HG03095 (cell line): ENCODE measurements at regions not wholly inside any gene's neighbourhood (a gene's known extent, or its start where the extent isn't known, plus 50 kb on each side); places are given as distances from the start of the nearest gene placed in this dataset.

Experiments
- ATAC-seq: cut with Tn5 transposase; IDR thresholded peaks from one replicate; pipeline ENCODE4 v1.9.1; 2021; ENCODE audit warnings: moderate library complexity; ENCODE audit not compliant: unreplicated experiment

DNA sequence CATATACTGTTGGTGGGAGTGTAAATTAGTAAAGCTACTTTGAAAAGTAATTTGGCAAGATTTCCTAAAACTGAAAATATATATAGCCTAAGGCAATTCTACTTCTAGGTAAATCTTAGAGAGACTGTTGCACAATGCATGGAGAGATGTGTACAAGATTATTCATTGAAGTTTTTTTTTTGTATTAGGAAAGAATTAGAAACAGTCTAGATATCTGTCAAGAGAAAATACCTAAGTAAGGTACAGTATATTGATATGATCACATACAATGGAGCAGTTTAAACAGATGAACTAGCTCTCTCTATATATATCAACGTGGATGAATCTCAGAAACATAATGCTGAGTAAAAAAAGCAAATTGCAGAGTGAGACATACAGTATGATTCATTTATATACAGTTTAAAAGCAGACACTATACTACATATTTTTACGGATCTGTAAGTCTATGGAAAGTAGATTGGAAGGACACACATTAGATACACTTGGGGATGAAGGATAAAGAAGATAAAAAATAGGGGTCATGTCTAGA lies 59.3 kb upstream of the ACVR1 start:
- no peak for ATAC-seq

DNA sequence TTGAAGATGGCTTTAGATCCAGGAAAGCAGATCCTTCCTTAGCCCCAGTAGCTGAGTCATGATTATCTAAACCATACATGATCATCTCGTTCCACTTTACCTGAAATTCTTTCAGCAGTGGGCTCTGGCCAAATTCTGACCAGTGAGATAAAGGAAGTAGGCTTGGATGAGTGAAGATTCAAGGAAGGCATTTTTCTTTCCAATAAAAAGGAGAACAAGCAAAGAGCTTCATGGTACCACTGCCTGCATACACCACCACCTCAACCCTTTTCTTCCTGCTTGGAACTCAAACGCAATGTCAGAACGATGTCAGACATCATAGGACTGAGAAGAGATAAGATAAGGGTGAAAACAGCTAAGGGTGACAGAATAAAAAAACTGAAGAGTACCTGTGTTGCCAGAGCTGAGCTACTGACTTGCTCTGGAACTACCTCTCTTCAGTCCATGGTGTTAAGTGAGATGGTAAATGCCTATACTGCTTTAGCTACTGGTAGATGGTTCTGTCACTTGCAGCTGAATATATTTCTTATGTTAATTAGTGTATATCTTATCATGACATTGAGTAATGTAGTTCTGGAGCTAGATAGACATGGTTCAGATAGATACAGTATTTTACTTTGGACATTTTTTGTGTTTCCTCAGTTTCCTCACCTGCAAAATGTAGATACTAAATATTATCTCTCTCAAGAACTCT lies 58.7 kb upstream of the ACVR1 start:
- no peak for ATAC-seq

DNA sequence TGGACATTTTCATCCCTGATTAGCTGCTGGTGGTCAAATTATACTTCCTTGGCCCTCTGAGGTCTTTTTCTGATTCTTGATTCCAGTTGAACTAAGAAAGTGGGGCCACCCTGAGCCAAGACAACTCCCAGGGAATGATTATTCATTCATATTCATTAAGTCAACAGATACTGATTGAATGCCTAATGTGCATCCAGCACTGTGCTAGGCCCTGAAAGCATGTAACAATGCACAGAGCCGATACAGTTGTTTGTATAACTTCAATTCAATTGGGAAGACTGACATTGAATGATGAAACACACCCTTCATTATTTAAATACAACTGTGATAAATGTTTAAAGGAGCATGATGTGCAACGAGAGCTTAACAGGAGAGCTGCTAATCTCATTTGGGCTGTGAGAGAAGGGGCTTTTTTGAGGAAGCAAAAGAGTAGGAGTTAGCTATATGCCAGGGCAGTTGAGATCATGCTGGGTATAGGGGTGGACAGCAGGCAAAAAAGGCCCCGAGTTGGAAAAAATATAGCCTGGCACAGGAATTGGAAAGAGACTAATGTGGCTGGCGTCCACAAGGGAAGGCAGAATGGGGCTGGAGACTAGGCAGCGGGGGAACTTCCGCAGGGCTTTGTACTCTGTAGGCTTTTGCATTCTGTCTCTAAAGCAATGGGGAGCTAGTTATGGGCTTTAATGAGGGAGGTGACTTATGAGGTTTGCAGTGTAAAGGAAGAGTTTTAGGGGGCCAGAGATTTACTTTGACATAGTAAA lies 57.2 kb upstream of the ACVR1 start:
- ATAC-seq: no peak

DNA sequence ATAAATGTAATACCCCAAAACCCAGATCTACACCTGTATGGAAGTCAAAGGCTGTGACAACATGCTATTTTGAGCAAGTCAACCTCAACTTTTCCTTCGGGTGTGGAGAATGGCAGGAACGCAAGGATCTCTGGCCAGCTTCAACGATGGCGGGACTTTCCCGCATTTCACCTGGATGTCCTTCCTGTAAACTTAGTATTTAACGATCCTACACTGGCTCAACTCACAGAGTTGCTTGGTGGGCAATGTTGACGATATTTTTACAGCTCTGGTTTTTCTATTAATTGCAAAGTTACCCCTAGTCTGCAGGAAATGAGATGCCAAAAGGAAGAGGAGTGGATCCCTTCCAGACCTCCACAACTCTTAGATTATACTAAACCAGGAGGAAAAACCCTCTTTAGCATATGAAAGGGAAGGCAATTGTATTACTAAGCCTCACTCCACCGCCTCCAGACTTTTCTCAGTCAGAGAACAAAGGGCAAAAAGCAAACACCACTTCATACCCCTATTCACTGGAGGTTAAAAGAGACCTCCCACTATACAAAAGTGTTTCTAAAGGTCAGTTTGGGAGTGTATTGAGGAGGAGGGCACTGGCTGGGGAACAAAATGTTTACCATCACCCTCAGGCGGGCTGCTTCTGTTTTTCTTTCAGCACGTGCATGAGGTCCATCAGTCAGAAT lies 56.5 kb upstream of the ACVR1 start:
- ATAC-seq: no peak

DNA sequence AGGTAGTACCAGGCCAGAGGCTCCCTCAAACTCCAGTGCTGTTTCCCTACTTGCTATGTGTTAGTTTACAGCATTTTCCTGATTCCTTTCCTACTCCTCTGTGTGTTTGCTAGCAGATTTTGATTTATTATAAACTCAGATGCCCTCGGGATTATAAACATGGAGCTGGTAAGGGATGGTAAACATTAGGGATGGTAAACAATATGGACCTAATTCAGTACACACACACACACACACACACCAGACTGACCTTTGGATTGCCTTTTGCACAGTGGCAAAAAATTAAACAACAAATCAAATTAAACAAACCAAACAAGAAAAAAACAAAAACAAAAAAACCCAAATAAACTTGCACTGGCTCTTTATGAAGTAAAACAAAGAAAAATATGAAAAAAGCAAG lies 55.4 kb upstream of the ACVR1 start:
- no peak for ATAC-seq

DNA sequence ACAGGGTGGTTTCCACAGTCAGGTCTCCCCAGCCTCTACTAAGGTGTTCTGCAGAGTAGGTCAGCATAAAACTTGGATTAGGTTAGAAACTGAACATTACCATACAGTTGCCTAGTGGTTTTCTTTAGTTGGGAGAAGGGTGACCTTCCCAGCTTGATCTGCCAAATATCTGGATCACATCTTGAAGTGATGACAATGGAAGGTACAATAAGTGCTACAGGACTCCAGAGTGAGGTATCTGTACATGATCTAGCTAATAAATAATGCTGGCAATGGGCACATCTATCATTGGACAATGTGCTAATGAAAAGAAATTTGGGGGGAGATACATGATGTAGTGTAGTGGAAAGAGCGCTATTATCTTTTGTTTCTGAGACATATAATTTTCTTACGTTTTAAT lies 54.6 kb upstream of the ACVR1 start:
- no peak for ATAC-seq

DNA sequence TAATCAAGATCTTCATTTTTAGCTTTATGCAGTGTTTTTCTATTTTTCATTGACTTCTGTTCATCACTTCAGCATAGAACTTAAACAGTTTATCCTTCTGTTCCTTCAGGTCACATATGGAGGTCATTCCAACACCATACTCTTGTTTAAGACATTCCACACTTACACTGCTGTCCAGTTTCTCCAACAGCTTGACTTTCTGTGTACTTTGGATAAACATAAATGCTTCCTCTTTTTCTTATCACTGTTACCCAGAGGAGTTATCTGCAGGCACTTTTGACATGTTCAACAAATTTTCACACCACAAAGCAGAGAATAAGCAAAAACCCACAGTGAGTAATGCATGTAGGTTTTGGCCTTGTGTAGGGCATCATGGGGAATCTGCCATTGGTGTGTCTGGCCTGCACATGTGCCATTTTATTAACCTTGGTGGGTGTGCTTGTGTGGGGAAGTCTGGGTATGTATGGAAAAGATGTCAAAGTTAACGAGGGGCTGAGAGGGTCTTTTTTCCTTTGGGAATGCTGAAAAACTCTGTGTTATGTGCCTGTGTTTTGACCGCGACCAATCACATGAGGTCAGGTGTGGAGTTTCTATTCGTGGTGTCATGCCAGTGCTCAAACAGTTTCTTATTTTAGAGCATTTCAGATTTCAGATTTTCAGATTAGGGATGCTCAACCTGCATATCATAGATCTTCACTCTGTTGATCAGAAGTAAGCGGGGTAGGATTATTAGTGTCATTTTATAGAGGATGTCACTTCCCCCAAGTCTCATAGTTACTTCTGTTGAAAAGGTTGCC lies 53.9 kb upstream of the ACVR1 start:
- ATAC-seq: no peak

DNA sequence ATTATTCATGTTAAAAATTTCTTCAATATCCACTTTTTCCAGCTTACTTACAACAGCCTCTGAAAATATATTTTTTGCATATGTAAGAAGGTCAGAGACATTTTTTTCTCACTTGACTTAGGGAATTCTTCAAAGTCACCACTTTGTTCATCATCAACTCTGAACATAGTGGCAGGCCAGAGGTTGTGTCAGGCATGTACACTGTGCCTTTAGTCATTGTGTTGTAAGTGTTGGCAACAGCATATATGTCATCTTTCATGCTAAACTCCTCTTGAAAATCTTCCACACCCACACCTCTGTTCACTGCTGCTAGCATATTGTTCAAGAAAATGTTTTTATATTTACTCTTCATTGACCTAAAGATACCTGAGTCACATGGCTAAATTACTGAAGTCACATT lies 52.2 kb upstream of the ACVR1 start:
- ATAC-seq: no peak

DNA sequence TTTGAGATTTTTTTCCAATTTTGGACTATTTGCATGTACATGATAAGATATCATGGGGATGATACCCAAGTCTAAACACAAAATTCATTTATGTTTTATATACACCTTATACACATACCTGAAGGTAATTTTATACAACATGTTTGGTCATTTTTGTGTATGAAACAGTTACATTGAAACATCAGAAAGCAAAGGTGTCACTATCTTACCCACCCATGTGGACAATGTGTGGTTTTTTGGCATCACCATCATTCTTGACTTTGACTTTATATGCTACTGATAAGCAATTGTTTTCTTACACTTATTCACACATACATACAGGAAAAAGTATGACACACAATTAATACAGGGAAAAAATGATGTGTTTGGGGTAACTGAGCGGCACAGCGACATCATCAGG lies 51.0 kb upstream of the ACVR1 start:
- ATAC-seq: no peak
